OCI-LY7 (cell line): ENCODE measurements at regions not wholly inside any gene's neighbourhood (a gene's known extent, or its start where the extent isn't known, plus 50 kb on each side); places are given as distances from the start of the nearest gene placed in this dataset.

Source experiments
- BruUV-seq: library from RNA; stranded (reverse); fragments of 400-500 nt; replicated peaks from 2 replicates; lab custom pipeline; 2021; lab: Mats Ljungman, UMichigan
- CTCF ChIA-PET: fragments of 300-600 bp; sonication (Branson Sonifier 250); formaldehyde crosslinking; loops from one replicate; lab custom pipeline; 2022; ENCODE audit warnings: antibody characterized with exemption; ENCODE audit not compliant: unreplicated experiment; lab: Charles Lee
- POLR2A ChIA-PET: fragments of 300-600 bp; sonication (Branson Sonifier 250); formaldehyde crosslinking; loops from one replicate; lab custom pipeline; 2022; ENCODE audit warnings: antibody characterized with exemption; lab: Charles Lee
- DNase-seq: peaks from one replicate; pipeline ENCODE4 v3.0.0-alpha.2; 2015; ENCODE audit warnings: low spot score
- H2AFZ ChIP-seq: fragments of 200-600 bp; sonication (generic), shearing (Covaris generic); 2 replicates; pipeline ENCODE4 v1.6.1; 2014; ENCODE audit warnings: mild to moderate bottlenecking, antibody characterized with exemption, low read length, moderate library complexity
- H3K27ac ChIP-seq: fragments of 200-600 bp; sonication (generic); 2 replicates; pipeline ENCODE4 v1.5.1; 2014; ENCODE audit warnings: mixed run types, low read depth, mild to moderate bottlenecking, moderate library complexity, low read length, inconsistent platforms; ENCODE audit not compliant: poor library complexity, severe bottlenecking
- H3K36me3 ChIP-seq: fragments of 200-600 bp; sonication (generic); 2 replicates; pipeline ENCODE4 v1.6.1; 2014; ENCODE audit warnings: mild to moderate bottlenecking, antibody characterized with exemption, low read length, moderate library complexity, mixed read lengths; ENCODE audit not compliant: insufficient read depth
- H3K4me1 ChIP-seq: fragments of 200-600 bp; sonication (generic); 2 replicates; pipeline ENCODE4 v1.5.1; 2014; ENCODE audit warnings: mild to moderate bottlenecking, low read length; ENCODE audit not compliant: insufficient read depth, poor library complexity, severe bottlenecking
- H3K4me2 ChIP-seq: fragments of 200-600 bp; sonication (generic); 2 replicates; pipeline ENCODE4 v1.6.1; 2014; ENCODE audit warnings: mild to moderate bottlenecking, low read length
- H3K4me3 ChIP-seq: fragments of 200-600 bp; sonication (generic); 2 replicates; pipeline ENCODE4 v1.5.1; 2014; ENCODE audit warnings: mild to moderate bottlenecking, low read depth, low read length; ENCODE audit not compliant: poor library complexity, severe bottlenecking
- H3K79me2 ChIP-seq: fragments of 200-600 bp; sonication (generic); 2 replicates; pipeline ENCODE4 v1.6.1; 2016; ENCODE audit warnings: low read depth, mild to moderate bottlenecking, low read length, moderate library complexity, mixed read lengths; ENCODE audit not compliant: insufficient read depth
- H3K9me2 ChIP-seq: fragments of 200-600 bp; sonication (generic); 2 replicates; pipeline ENCODE4 v1.6.1; 2016; ENCODE audit warnings: mild to moderate bottlenecking, low read length, mixed read lengths; ENCODE audit not compliant: insufficient read depth
- H3K9me3 ChIP-seq: fragments of 200-600 bp; sonication (generic); 2 replicates; pipeline ENCODE4 v1.6.1; 2014; ENCODE audit warnings: mild to moderate bottlenecking, mixed run types, low read length, mixed read lengths
- H4K20me1 ChIP-seq: fragments of 200-600 bp; sonication (generic); 2 replicates; pipeline ENCODE4 v1.6.1; 2014; ENCODE audit warnings: mild to moderate bottlenecking, antibody characterized with exemption, low read length, moderate library complexity, mixed read lengths; ENCODE audit not compliant: insufficient read depth
- CTCF ChIP-seq: fragments of 200-600 bp; sonication (generic); conservative IDR thresholded peaks from 2 replicates; pipeline ENCODE4 v1.5.1; 2014; ENCODE audit warnings: mild to moderate bottlenecking, antibody characterized with exemption, low read length, moderate library complexity, mixed read lengths
- EZH2phosphoT487 ChIP-seq: fragments of 200-600 bp; sonication (generic); IDR thresholded peaks from 2 replicates; pipeline ENCODE4 v1.6.1; 2018; ENCODE audit warnings: low read depth, borderline replicate concordance, mild to moderate bottlenecking, mixed run types, antibody characterized with exemption, low read length, moderate library complexity, mixed read lengths
- intact Hi-C: fragments of 100-400 bp; cut with micrococcal nuclease; formaldehyde crosslinking; loops from one replicate; pipeline ENCODE4 v1.10.0; 2022; ENCODE audit not compliant: unreplicated experiment

GRCh38 chrX:11050013-11050412 lies 61.1 kb upstream of the HCCS start:
- Histone ChIP-seq H3K79me2 (no peaks in the 10 kb centered on the region), H2AFZ (no peak overlapping the region), H3K4me1 (no peaks in the 10 kb centered on the region), H4K20me1 (no peaks in the 10 kb centered on the region), H3K36me3 (no peaks in the 10 kb centered on the region), H3K27ac (no peak overlapping the region), H3K9me3 (no peaks in the 10 kb centered on the region), H3K4me2 (no peak overlapping the region), H3K9me2 (no peaks in the 10 kb centered on the region), H3K4me3 (no peak overlapping the region)
- CTCF ChIA-PET, result no interaction called here
- POLR2A ChIA-PET, result no interaction called here
- no peak for DNase-seq
- no TSS peak for BruUV-seq
- no peak for TF ChIP-seq EZH2phosphoT487
- no peak for TF ChIP-seq CTCF
- intact Hi-C loops, result no loop called here

GRCh38 chrX:11053351-11053750 lies 57.8 kb upstream of the HCCS start:
- H2AFZ ChIP-seq, result no peak overlapping the region
- intact Hi-C loops, result no loop called here
- no peak overlapping the region for H3K4me2 ChIP-seq
- BruUV-seq, result no TSS peak
- ChIA-PET CTCF (no interaction called here), POLR2A (no interaction called here)
- H4K20me1 ChIP-seq, result no peaks in the 10 kb centered on the region
- no peaks in the 10 kb centered on the region for H3K79me2 ChIP-seq
- no peaks in the 10 kb centered on the region for H3K9me2 ChIP-seq
- H3K36me3 ChIP-seq, result no peaks in the 10 kb centered on the region
- H3K27ac ChIP-seq, result no peak overlapping the region
- H3K9me3 ChIP-seq, result no peaks in the 10 kb centered on the region
- TF ChIP-seq EZH2phosphoT487 (no peak), CTCF (no peak)
- no peak for DNase-seq
- H3K4me1 ChIP-seq, result no peaks in the 10 kb centered on the region
- H3K4me3 ChIP-seq, result no peak overlapping the region

- H3K4me2 ChIP-seq, result no peak overlapping the region
- no peak overlapping the region for H3K27ac ChIP-seq
- ChIA-PET CTCF (no interaction called here), POLR2A (interaction anchor here (0.7 kb wide), 1 partner anchor 10 kb away, joined by 3 read pairs; no protein-coding TSS in a partner anchor)
- no peaks in the 10 kb centered on the region for H3K9me2 ChIP-seq
- H4K20me1 ChIP-seq, result no peaks in the 10 kb centered on the region
- no peak for DNase-seq
- H3K79me2 ChIP-seq, result no peaks in the 10 kb centered on the region
- H3K9me3 ChIP-seq, result no peaks in the 10 kb centered on the region
- H2AFZ ChIP-seq, result no peak overlapping the region
- BruUV-seq, result no TSS peak
- no peak for TF ChIP-seq EZH2phosphoT487
- no peak for TF ChIP-seq CTCF
- intact Hi-C loops, result no loop called here
- H3K4me3 ChIP-seq, result no peak overlapping the region
- no peaks in the 10 kb centered on the region for H3K36me3 ChIP-seq
- H3K4me1 ChIP-seq, result no peaks in the 10 kb centered on the region
Observed at GRCh38 chrX:11056322-11057176, 54.6 kb upstream of the HCCS start.
